Spleen (tissue), 11 donors: ENCODE measurements at regions not wholly inside any gene's neighbourhood (a gene's known extent, or its start where the extent isn't known, plus 50 kb on each side); places are given as distances from the start of the nearest gene placed in this dataset.
"Not testable (repeated sequence)": the region's sequence is repeated elsewhere in the genome, so short reads cannot be mapped to it uniquely, and the experiment has no call there.

Source experiments
- DNase-seq: peaks from one replicate; pipeline ENCODE4 v3.0.0-alpha.2; 2020
- H3K27ac ChIP-seq, 8 donors: fragments of 200-600 bp; sonication (generic) in 7 of 8; 1 replicate in 4 of 8; 2 replicates in 4 of 8; pipeline versions ENCODE4 v1.5.0 to v1.8.0; 2016 to 2021; ENCODE audit warnings: inconsistent platforms in 4 of 8, mild to moderate bottlenecking in 4 of 8, moderate library complexity in 1 of 8
- H3K27me3 ChIP-seq, 7 donors: fragments of 200-600 bp; sonication (generic) in 6 of 7; replicated peaks in 1 of 7; 1 replicate in 4 of 7; 2 replicates in 3 of 7; pipeline versions ENCODE4 v1.5.0 to v1.8.0; 2016 to 2021; ENCODE audit warnings: inconsistent platforms in 3 of 7, mild to moderate bottlenecking in 1 of 7
- H3K36me3 ChIP-seq, 6 donors: fragments of 200-600 bp; sonication (generic) in 5 of 6; 1 replicate in 4 of 6; 2 replicates in 2 of 6; pipeline versions ENCODE4 v1.5.0 to v1.8.0; 2016 to 2021; ENCODE audit warnings: inconsistent platforms in 2 of 6
- H3K4me1 ChIP-seq, 6 donors: fragments of 200-600 bp; sonication (generic) in 5 of 6; 1 replicate in 3 of 6; 2 replicates in 3 of 6; pipeline versions ENCODE4 v1.5.0 to v1.8.0; 2016 to 2021; ENCODE audit warnings: inconsistent platforms in 3 of 6
- H3K4me3 ChIP-seq, 8 donors: fragments of 200-600 bp; sonication (generic) in 7 of 8; 1 replicate in 4 of 8; 2 replicates in 4 of 8; pipeline versions ENCODE4 v1.5.0 to v1.8.0; 2016 to 2021; ENCODE audit warnings: inconsistent platforms in 4 of 8, mild to moderate bottlenecking in 4 of 8, moderate library complexity in 2 of 8
- H3K9me3 ChIP-seq, 8 donors: fragments of 200-600 bp; sonication (generic) in 7 of 8; 1 replicate in 4 of 8; 2 replicates in 4 of 8; pipeline versions ENCODE4 v1.5.0 to v1.8.0; 2016 to 2021; ENCODE audit warnings: inconsistent platforms in 4 of 8
- POLR2A ChIP-seq, 3 donors: fragments of 450-650 bp; IDR thresholded peaks; one replicate each; pipeline ENCODE4 v1.5.1; 2017; ENCODE audit warnings: antibody characterized with exemption in 3 of 3, mild to moderate bottlenecking in 1 of 3
- POLR2AphosphoS5 ChIP-seq, 3 donors: sonication (generic); formaldehyde crosslinking; IDR thresholded peaks; one replicate each; pipeline ENCODE4 v1.5.1; 2017; ENCODE audit warnings: antibody characterized with exemption in 3 of 3
- WGBS, 5 donors: extraction: QIAGEN DNeasy Blood & Tissue Kit in 3 of 5; methylation state at CpG; one replicate each; pipeline versions ENCODE4 v1.1.5 to v1.1.7; 2013 to 2018; 5-methylcytosine and 5-hydroxymethylcytosine counted together
- intact Hi-C: fragments of 100-400 bp; cut with DNase I; formaldehyde crosslinking; loops from one replicate; pipeline ENCODE4 v1.15.0; 2023; ENCODE audit warnings: low total_unique reads
- TF ChIP-seq, protein P1 (sequence below), 11 experiments: fragments of 200-600 bp in 7 of 11; fragments of 450-650 bp in 4 of 11; sonication (generic) in 4 of 11; IDR thresholded peaks in 8 of 11; conservative IDR thresholded peaks in 3 of 11; 1 replicate in 7 of 11; 2 replicates in 4 of 11; pipeline versions ENCODE4 v1.4.0 to v1.8.0; 2016 to 2021; ENCODE audit warnings: antibody characterized with exemption in 11 of 11, inconsistent platforms in 4 of 11, mild to moderate bottlenecking in 1 of 11
- donor health status: healthy with polysubstance abuse.
- donor health status: DM: no; HTN: no; CAD: no; lungs with moderate emphysema.
- donor health status: DM: no; HTN: no; CAD: no.
- donor health status: Bipolar disorder and iron deficiency.
- donor health status: healthy.
- donor health status: DM: no; HTN: no; CAD: no.
- donor health status: DM: yes; HTN: yes; CAD: no.

DNA sequence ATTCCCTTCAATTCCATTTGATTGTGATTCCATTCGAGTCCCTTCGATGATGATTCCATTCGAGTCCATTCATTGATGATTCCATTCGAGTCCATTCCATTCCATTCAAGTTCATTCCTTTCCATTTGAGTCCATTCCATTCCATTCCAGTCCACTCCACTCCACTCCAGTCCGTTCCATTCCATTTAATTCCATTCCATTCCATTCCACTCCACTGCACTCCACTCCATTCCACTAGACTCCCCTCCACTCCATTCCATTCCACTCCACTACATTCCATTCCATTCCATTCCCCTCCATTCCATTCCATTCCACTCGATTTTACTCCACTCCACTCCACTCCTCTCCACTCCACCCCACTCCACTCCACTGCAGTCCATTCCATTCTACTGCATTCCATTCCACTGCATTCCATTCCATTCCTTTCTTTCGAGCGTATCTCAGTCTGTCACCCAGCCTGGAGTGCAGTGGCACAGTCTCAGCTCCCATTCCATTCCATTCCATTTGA, 115.7 kb downstream of the ZNF92 start:
- H3K27ac ChIP-seq, result no peak overlapping the region
- intact Hi-C loops, result no loop called here

DNA sequence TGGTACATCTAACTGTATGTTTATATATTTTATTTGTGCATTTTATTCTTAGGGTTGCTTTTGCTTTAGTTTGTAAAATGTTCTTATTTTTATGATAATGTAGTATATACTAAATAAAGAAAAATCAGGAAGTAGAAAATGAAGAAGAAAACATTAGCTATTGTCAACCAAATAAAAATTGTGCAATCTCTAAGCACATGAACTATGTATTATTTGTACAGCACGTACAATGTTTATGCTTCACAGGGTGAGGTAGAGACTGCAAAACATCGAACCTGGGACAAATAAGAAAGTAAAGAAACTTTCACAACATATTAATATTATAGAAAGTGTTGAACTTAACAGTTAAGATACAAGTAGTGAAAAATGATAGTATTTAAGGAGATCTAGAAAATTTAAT, 123.0 kb downstream of the ZNF92 start:
- H3K9me3 ChIP-seq, intact Hi-C loops, DNase-seq, H3K36me3 ChIP-seq, H3K27me3 ChIP-seq, H3K4me3 ChIP-seq, H3K27ac ChIP-seq, H3K4me1 ChIP-seq: not testable (repeated sequence)
- WGBS, 5 donors, result 83 to 95% (median 90%) methylated on average over 2 of the region's 2 CpGs

More for the DNA sequence above, 115.7 kb downstream of the ZNF92 start:
- Histone ChIP-seq H3K27me3 (no peaks in the 10 kb centered on the region), H3K9me3 (peaks cover 7 to 56% (median 48%) of the 10 kb centered on the region in 8 donors), H3K36me3 (no peaks in the 10 kb centered on the region), H3K4me1 (no peaks in the 10 kb centered on the region), H3K4me3 (no peak overlapping the region)
- DNase-seq, result no peak
- TF ChIP-seq POLR2AphosphoS5 (IDR thresholded peaks at IDR 0.05) (no peak), POLR2A (IDR thresholded peaks at IDR 0.05) (no peak)
- TF ChIP-seq, protein P1, sequence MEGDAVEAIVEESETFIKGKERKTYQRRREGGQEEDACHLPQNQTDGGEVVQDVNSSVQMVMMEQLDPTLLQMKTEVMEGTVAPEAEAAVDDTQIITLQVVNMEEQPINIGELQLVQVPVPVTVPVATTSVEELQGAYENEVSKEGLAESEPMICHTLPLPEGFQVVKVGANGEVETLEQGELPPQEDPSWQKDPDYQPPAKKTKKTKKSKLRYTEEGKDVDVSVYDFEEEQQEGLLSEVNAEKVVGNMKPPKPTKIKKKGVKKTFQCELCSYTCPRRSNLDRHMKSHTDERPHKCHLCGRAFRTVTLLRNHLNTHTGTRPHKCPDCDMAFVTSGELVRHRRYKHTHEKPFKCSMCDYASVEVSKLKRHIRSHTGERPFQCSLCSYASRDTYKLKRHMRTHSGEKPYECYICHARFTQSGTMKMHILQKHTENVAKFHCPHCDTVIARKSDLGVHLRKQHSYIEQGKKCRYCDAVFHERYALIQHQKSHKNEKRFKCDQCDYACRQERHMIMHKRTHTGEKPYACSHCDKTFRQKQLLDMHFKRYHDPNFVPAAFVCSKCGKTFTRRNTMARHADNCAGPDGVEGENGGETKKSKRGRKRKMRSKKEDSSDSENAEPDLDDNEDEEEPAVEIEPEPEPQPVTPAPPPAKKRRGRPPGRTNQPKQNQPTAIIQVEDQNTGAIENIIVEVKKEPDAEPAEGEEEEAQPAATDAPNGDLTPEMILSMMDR (IDR thresholded peaks at IDR 0.05 in 8 of 11, conservative IDR thresholded peaks at IDR 0.05 in 3 of 11), result no peak
- 85 to 90% (median 88%) methylated on average over 8 of the region's 8 CpGs for WGBS, 5 donors

DNA sequence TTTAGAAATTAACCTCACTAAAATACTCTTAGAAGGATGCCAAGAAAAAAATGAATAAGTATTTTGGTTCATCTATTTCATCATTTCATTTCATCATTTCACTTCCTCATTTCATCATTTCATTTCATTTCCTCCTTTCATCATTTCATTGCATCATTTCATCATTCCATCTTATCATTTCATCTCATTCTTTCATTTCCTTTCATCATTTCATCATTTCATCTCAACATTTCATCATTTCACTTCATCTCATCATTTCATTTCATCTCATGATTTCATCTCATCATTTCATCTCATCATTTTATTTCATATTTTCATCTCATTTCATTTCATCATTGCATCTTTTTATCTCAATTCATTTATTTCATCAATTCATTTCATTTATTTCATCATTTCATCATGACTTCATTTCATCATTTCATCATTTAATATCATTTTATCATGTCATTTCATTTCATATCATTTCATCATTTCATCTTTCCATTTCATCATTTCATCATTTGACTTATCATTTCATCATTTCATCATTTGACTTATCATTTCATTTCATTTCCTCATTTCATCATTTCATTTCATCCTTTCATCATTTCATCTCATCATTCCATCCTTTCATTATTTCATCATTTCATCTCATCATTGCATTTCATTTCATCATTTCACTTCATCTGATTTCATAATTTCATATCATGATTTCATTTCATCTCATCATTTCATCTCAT, 129.9 kb downstream of the ZNF92 start:
- peaks cover 0 to 9% (median 1%) of the 10 kb centered on the region in 7 donors for H3K27me3 ChIP-seq
- intact Hi-C loops, result no loop called here
- H3K36me3 ChIP-seq, result no peaks in the 10 kb centered on the region
- no peak for DNase-seq
- H3K4me1 ChIP-seq, result peaks cover 0 to 1% (median 0%) of the 10 kb centered on the region in 6 donors
- TF ChIP-seq POLR2A (IDR thresholded peaks at IDR 0.05) (no peak), POLR2AphosphoS5 (IDR thresholded peaks at IDR 0.05) (no peak)
- TF ChIP-seq, protein P1 (IDR thresholded peaks at IDR 0.05 in 8 of 11, conservative IDR thresholded peaks at IDR 0.05 in 3 of 11), result no peak
- H3K4me3 ChIP-seq, result no peak overlapping the region
- H3K9me3 ChIP-seq, result peaks cover 0 to 5% (median 0%) of the 10 kb centered on the region in 8 donors
- no peak overlapping the region for H3K27ac ChIP-seq

DNA sequence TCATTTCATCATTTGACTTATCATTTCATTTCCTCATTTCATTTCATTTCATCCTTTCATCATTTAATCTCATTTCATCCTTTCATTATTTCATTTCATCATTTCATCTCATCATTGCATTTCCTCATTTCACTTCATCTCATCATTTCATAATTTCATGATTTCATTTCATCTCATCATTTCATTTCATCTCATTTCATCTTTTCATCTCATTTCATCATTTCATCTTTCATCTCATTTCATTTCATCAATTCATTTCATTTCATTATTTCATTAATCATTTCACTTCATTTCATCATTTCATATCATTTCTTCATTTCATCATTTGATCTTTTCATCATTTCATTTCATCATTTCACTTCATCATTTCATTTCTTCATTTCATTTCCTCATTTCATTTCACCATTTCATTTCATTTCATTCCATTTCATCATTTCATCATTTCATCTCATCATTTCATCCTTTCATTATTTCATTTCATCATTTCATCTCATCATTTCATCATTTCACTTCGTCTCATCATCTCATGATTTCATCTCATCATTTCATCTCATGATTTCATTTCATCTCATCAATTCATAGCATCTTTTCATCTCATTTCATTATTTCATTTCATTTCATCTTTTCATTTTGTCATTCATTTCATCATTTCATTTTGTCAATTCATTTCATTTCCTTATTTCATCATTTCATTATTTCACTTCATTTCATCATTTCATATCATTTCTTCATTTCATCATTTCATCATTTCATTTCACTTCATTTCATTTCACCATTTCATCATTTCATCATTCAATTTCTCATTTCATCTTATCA, 131.1 kb downstream of the ZNF92 start:
- intact Hi-C loops, H3K9me3 ChIP-seq, DNase-seq, H3K4me3 ChIP-seq, H3K27ac ChIP-seq, H3K36me3 ChIP-seq: not testable (repeated sequence)
- Histone ChIP-seq H3K27me3 (peaks cover 0 to 17% (median 13%) of the 10 kb centered on the region in 7 donors), H3K4me1 (peaks cover 0 to 12% (median 4%) of the 10 kb centered on the region in 6 donors)
- WGBS, 5 donors, result 69 to 81% (median 76%) methylated on average over 1 of the region's 1 CpG

DNA sequence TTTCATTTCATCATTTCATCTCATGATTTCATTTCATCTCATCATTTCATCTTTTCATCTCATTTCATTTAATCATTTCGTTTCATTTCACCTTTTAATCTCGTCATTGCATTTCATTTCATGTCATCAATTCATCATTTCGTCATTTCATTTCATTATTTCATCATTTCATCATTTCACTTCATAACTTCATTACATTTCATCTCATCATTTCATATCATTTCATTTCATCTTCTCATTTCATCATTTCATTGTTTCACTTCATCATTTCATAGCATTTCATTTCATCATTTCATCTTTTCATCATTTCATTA, 131.6 kb downstream of the ZNF92 start:
- WGBS, 5 donors, result 47 to 84% (median 68%) methylated on average over 3 of the region's 3 CpGs
- H3K27ac ChIP-seq, H3K9me3 ChIP-seq, H3K4me3 ChIP-seq, H3K36me3 ChIP-seq, intact Hi-C loops, DNase-seq: not testable (repeated sequence)
- Histone ChIP-seq H3K27me3 (peaks cover 0 to 23% (median 18%) of the 10 kb centered on the region in 7 donors), H3K4me1 (peaks cover 0 to 18% (median 9%) of the 10 kb centered on the region in 6 donors)

DNA sequence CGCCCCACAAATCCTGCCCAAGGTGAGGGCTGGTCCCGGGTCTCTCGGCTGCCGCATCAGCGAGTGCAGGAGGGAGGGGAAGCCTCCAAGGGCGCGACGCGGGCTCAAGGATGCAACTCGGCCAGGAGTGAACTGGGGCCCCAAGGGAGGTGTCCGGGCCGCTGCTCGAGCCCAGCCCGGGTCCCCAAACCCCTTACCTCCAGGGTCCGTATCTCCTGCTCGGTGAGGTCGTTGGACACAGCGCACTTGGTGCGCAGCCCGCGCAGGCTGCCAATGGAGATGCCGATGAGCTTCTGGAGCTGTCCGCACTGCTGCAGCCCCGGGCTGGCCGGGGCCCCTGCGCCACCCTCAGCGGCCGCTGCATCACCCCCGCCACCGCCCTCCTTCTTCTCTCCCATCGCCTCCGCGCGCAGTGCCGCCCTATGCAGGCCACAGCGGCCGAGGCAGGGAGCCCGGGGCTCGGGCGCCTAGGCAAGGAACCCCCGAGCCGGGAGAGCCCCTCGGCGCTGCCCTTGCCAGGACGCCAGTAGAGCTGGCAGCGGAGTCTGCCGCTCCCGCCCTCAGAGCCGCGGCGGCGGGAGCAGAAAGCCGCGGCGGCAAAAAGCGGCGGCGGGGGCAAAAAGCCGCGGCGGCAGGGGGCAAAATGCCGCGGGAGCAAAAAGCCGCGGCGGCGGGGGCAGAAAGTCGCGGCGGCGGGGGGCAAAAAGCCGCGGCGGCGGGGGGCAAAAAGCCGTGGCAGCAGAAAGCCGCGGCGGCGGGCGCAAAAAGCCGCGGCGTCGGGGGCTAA, 135.1 kb downstream of the ZNF92 start:
- 0 to 5% (median 3%) methylated on average over 3 to 72 of the region's 85 CpGs for WGBS, 5 donors
- H3K36me3 ChIP-seq, H3K9me3 ChIP-seq, intact Hi-C loops: not testable (repeated sequence)
- H3K4me1 ChIP-seq, result peaks cover 0 to 20% (median 10%) of the 10 kb centered on the region in 6 donors
- H3K27me3 ChIP-seq, result peaks cover 0 to 36% (median 19%) of the 10 kb centered on the region in 7 donors
- H3K4me3 ChIP-seq, result peak overlapping the region in 6 of 8 donors; percentile 22 to 65 (median 36)
- H3K27ac ChIP-seq, result peak overlapping the region in 1 of 8 donors; percentile 21
- DNase-seq, result peak; percentile 70
